ENCODE measurements at regions not wholly inside any gene's neighbourhood (a gene's known extent, or its start where the extent isn't known, plus 50 kb on each side); places are given as distances from the start of the nearest gene placed in this dataset.

- no peak for DNase-seq (ENCODE audit: low read depth)
- no peak overlapping the region for H3K4me3 ChIP-seq (ENCODE audit: low read depth, low read length)
- no peak for TF ChIP-seq CTCF (IDR thresholded peaks at IDR 0.05; ENCODE audit: insufficient read depth, low read depth, low read length, missing control alignments)
Observed at GRCh38 chr10:25683344-25683743, 250.7 kb upstream of the MYO3A start.

GRCh38 chr10:25687521-25687920 is 246.5 kb upstream of the MYO3A start:
- no peak for TF ChIP-seq CTCF (IDR thresholded peaks at IDR 0.05; ENCODE audit: insufficient read depth, low read depth, low read length, missing control alignments)
- no peak for DNase-seq (ENCODE audit: low read depth)
- no peak overlapping the region for H3K4me3 ChIP-seq (ENCODE audit: low read depth, low read length)

GRCh38 chr10:25689346-25690100 is 244.5 kb upstream of the MYO3A start:
- no peak for DNase-seq (ENCODE audit: low read depth)
- H3K4me3 ChIP-seq (ENCODE audit: low read depth, low read length), result no peak overlapping the region
- no peak for TF ChIP-seq CTCF (IDR thresholded peaks at IDR 0.05; ENCODE audit: insufficient read depth, low read depth, low read length, missing control alignments)

- no peak for DNase-seq (ENCODE audit: low read depth)
- no peak overlapping the region for H3K4me3 ChIP-seq (ENCODE audit: low read depth, low read length)
- no peak for TF ChIP-seq CTCF (IDR thresholded peaks at IDR 0.05; ENCODE audit: insufficient read depth, low read depth, low read length, missing control alignments)
Observed at GRCh38 chr10:25692761-25693160, 241.3 kb upstream of the MYO3A start.

GRCh38 chr10:25694206-25694933 is 239.7 kb upstream of the MYO3A start:
- no peak for TF ChIP-seq CTCF (IDR thresholded peaks at IDR 0.05; ENCODE audit: insufficient read depth, low read depth, low read length, missing control alignments)
- no peak for DNase-seq (ENCODE audit: low read depth)
- no peak overlapping the region for H3K4me3 ChIP-seq (ENCODE audit: low read depth, low read length)

- no peak for DNase-seq (ENCODE audit: low read depth)
- H3K4me3 ChIP-seq (ENCODE audit: low read depth, low read length), result no peak overlapping the region
- TF ChIP-seq CTCF (IDR thresholded peaks at IDR 0.05; ENCODE audit: insufficient read depth, low read depth, low read length, missing control alignments), result no peak
Observed at GRCh38 chr10:25694971-25695370, 239.1 kb upstream of the MYO3A start.

Measured in GM12865 (cell line).